ENCODE measurements at regions not wholly inside any gene's neighbourhood (a gene's known extent, or its start where the extent isn't known, plus 50 kb on each side); places are given as distances from the start of the nearest gene placed in this dataset.
"Not testable (repeated sequence)": the region's sequence is repeated elsewhere in the genome, so short reads cannot be mapped to it uniquely, and the experiment has no call there.

- DNase-seq = no peak
Measured at GRCh38 chr15:62903437-62903836, 139.1 kb upstream of the TPM1 start.

GRCh38 chr15:62904041-62904910, 138.3 kb upstream of the TPM1 start:
- DNase-seq = no peak

GRCh38 chr15:62906627-62907026, 135.9 kb upstream of the TPM1 start:
- DNase-seq = no peak

- DNase-seq = no peak
Measured at GRCh38 chr15:62907275-62907674, 135.3 kb upstream of the TPM1 start.

GRCh38 chr15:62908341-62908740, 134.2 kb upstream of the TPM1 start:
- not testable (repeated sequence) for DNase-seq

- DNase-seq = no peak
Measured at GRCh38 chr15:62909257-62909656, 133.3 kb upstream of the TPM1 start.

GRCh38 chr15:62912282-62912681, 130.3 kb upstream of the TPM1 start:
- no peak for DNase-seq

- DNase-seq = no peak
Measured at GRCh38 chr15:62912808-62913207, 129.7 kb upstream of the TPM1 start.

GRCh38 chr15:62913246-62913645, 129.3 kb upstream of the TPM1 start:
- no peak for DNase-seq

- DNase-seq = no peak
Measured at GRCh38 chr15:62914461-62915079, 128.0 kb upstream of the TPM1 start.

- no peak for DNase-seq
Measured at GRCh38 chr15:62920682-62921502, 121.7 kb upstream of the TPM1 start.

- DNase-seq = no peak
Measured at GRCh38 chr15:62922514-62922913, 120.0 kb upstream of the TPM1 start.

- no peak for DNase-seq
Measured at GRCh38 chr15:62925875-62926274, 116.7 kb upstream of the TPM1 start.

GRCh38 chr15:62927196-62927595, 115.4 kb upstream of the TPM1 start:
- DNase-seq = no peak

GRCh38 chr15:62927836-62928235, 114.7 kb upstream of the TPM1 start:
- DNase-seq = no peak

- no peak for DNase-seq
Measured at GRCh38 chr15:62928242-62928999, 114.1 kb upstream of the TPM1 start.

GRCh38 chr15:62929000-62929357, 113.6 kb upstream of the TPM1 start:
- DNase-seq = no peak

GRCh38 chr15:62931650-62932049, 110.9 kb upstream of the TPM1 start:
- no peak for DNase-seq

- DNase-seq = no peak
Measured at GRCh38 chr15:62932436-62932835, 110.1 kb upstream of the TPM1 start.

GRCh38 chr15:62933386-62933785, 109.2 kb upstream of the TPM1 start:
- no peak for DNase-seq

GRCh38 chr15:62934236-62934971, 108.1 kb upstream of the TPM1 start:
- DNase-seq = no peak

All from NCI-H526 treated with DMSO at 0.1 percent for 48 hours (cell line).